ENCODE measurements at regions not wholly inside any gene's neighbourhood (a gene's known extent, or its start where the extent isn't known, plus 50 kb on each side); places are given as distances from the start of the nearest gene placed in this dataset.
"Not testable (repeated sequence)": the region's sequence is repeated elsewhere in the genome, so short reads cannot be mapped to it uniquely, and the experiment has no call there.

DNA sequence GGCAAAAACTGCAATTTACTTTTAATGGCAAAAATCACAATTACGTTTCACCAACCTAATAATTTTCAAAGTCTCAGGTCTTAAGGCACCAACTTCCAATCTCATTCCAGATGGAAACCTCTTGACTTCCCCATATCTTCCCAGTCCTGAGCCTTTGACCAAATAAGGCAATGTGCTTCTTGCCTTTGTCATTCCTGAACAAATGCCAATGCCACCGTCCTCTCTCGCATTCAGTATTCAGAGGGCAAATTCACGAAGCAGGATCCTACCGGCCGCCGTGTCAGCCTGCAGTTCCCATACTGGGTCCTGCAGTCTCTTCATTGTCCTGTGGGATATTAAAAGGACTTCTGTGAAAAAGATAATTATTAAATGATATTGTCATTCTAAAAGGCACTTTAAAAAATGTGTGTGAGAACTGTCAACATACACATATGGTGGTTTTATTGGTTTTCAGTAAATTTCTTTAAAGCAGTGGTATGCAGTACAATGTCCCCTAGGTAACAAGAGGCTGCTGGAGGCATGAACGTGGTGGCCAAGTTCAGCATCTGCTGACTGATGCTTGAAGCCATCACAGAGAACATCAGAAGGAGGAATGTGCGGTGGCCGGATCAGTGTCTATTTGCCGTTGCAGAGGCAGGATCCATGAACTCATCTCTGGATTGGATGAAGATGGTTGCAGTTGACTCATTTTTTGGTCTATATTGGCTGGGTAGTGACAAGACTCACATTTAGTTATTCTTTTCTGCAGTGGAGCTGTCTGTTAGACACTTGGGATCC is 101.4 kb upstream of the IRX4 start:
- WGBS, 10 experiments, result 0 to 84% (median 55%) methylated on average over 2 to 11 of the region's 11 CpGs
- in situ Hi-C loops (cut with MboI; ENCODE audit: low pct_unique_long_range_greater_than_20kb in 2 of 9, low sequenced_read_pairs in 9 of 9, unreplicated experiment in 9 of 9), result no loop called here
- no peaks in the 10 kb centered on the region for H3K4me1 ChIP-seq (replicated peaks in 1 of 2)
- no peak for ATAC-seq (replicated peaks in 6 of 8)
- H3K27ac ChIP-seq, result no peak overlapping the region
- no peak overlapping the region for H3K4me3 ChIP-seq

GRCh38 chr5:1983401-1983800 is 100.7 kb upstream of the IRX4 start:
- Histone ChIP-seq H3K4me3 (no peak overlapping the region), H3K27ac (no peak overlapping the region), H3K4me1 (replicated peaks in 1 of 2) (no peaks in the 10 kb centered on the region)
- in situ Hi-C loops (cut with MboI; ENCODE audit: low pct_unique_long_range_greater_than_20kb in 2 of 9, low sequenced_read_pairs in 9 of 9, unreplicated experiment in 9 of 9), result no loop called here
- 44 to 96% (median 83%) methylated on average over 5 to 18 of the region's 18 CpGs; no CpG with 5 or more reads in 2 of the 10 experiments for WGBS, 10 experiments
- ATAC-seq (replicated peaks in 6 of 8), result no peak

DNA sequence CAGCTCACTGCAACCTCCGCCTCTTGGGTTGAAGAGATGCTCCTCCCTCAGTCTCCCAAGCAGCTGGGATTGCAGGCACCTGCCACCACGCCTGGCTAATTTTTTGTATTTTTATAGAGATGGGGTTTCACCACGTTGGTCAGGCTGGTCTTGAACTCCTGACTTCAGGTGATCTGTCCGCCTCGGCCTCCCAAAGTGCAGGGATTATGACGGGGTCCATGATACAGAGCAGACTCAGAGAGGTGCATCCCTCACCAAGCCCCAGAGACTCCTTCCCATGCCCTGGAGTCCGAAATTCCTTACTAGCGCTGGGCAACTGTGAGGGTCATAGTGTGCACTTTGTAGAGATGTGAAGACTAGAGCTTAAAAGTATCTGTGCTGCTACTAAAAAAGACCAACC is 99.8 kb upstream of the IRX4 start:
- in situ Hi-C loops (cut with MboI; ENCODE audit: low pct_unique_long_range_greater_than_20kb in 2 of 9, low sequenced_read_pairs in 9 of 9, unreplicated experiment in 9 of 9); ATAC-seq (replicated peaks in 6 of 8); H3K4me1 ChIP-seq (replicated peaks in 1 of 2); H3K27ac ChIP-seq; H3K4me3 ChIP-seq: not testable (repeated sequence)
- 61 to 100% (median 73%) methylated on average over 1 to 6 of the region's 8 CpGs; no CpG with 5 or more reads in 3 of the 10 experiments for WGBS, 10 experiments

- Histone ChIP-seq H3K4me1 (replicated peaks in 1 of 2) (peaks cover 0 to 4% of the 10 kb centered on the region in 2 donors), H3K27ac (no peak overlapping the region), H3K4me3 (no peak overlapping the region)
- in situ Hi-C loops (cut with MboI; ENCODE audit: low pct_unique_long_range_greater_than_20kb in 2 of 9, low sequenced_read_pairs in 9 of 9, unreplicated experiment in 9 of 9), result no loop called here
- ATAC-seq (replicated peaks in 6 of 8), result no peak
- WGBS, 10 experiments, result 5 to 94% (median 63%) methylated on average over 4 to 12 of the region's 12 CpGs; no CpG with 5 or more reads in 1 of the 10 experiments
Observed at GRCh38 chr5:1975898-1976765, 93.4 kb upstream of the IRX4 start.

GRCh38 chr5:1975406-1975715 is 92.6 kb upstream of the IRX4 start:
- in situ Hi-C loops (cut with MboI; ENCODE audit: low pct_unique_long_range_greater_than_20kb in 2 of 9, low sequenced_read_pairs in 9 of 9, unreplicated experiment in 9 of 9), result no loop called here
- Histone ChIP-seq H3K4me1 (replicated peaks in 1 of 2) (peaks cover 0 to 4% of the 10 kb centered on the region in 2 donors), H3K27ac (no peak overlapping the region), H3K4me3 (no peak overlapping the region)
- ATAC-seq (replicated peaks in 6 of 8), result no peak
- WGBS, 10 experiments, result 7 to 100% (median 47%) methylated on average over 1 to 7 of the region's 7 CpGs; no CpG with 5 or more reads in 2 of the 10 experiments

- Histone ChIP-seq H3K27ac (no peak overlapping the region), H3K4me3 (no peak overlapping the region), H3K4me1 (replicated peaks in 1 of 2) (peaks cover 0 to 4% of the 10 kb centered on the region in 2 donors)
- 20 to 100% (median 78%) methylated on average over 1 to 9 of the region's 18 CpGs; no CpG with 5 or more reads in 1 of the 10 experiments for WGBS, 10 experiments
- in situ Hi-C loops (cut with MboI; ENCODE audit: low pct_unique_long_range_greater_than_20kb in 2 of 9, low sequenced_read_pairs in 9 of 9, unreplicated experiment in 9 of 9), result no loop called here
- ATAC-seq (replicated peaks in 6 of 8), result no peak
Observed at GRCh38 chr5:1974501-1975405, 92.0 kb upstream of the IRX4 start.

GRCh38 chr5:1974081-1974480 is 91.4 kb upstream of the IRX4 start:
- in situ Hi-C loops (cut with MboI; ENCODE audit: low pct_unique_long_range_greater_than_20kb in 2 of 9, low sequenced_read_pairs in 9 of 9, unreplicated experiment in 9 of 9), result no loop called here
- ATAC-seq (replicated peaks in 6 of 8), result no peak
- Histone ChIP-seq H3K4me3 (no peak overlapping the region), H3K4me1 (replicated peaks in 1 of 2) (peaks cover 0 to 4% of the 10 kb centered on the region in 2 donors), H3K27ac (no peak overlapping the region)
- WGBS, 10 experiments, result 28 to 93% (median 69%) methylated on average over 2 to 6 of the region's 6 CpGs; no CpG with 5 or more reads in 1 of the 10 experiments

GRCh38 chr5:1973391-1974013 is 90.8 kb upstream of the IRX4 start:
- no peak overlapping the region for H3K4me3 ChIP-seq
- in situ Hi-C loops (cut with MboI; ENCODE audit: low pct_unique_long_range_greater_than_20kb in 2 of 9, low sequenced_read_pairs in 9 of 9, unreplicated experiment in 9 of 9), result no loop called here
- peaks cover 0 to 4% of the 10 kb centered on the region in 2 donors for H3K4me1 ChIP-seq (replicated peaks in 1 of 2)
- WGBS, 10 experiments, result 7 to 80% (median 54%) methylated on average over 2 to 12 of the region's 21 CpGs; no CpG with 5 or more reads in 2 of the 10 experiments
- H3K27ac ChIP-seq, result no peak overlapping the region
- peak in 4 of 8 experiments; percentile 80 to 96 (median 96) for ATAC-seq (replicated peaks in 6 of 8)

DNA sequence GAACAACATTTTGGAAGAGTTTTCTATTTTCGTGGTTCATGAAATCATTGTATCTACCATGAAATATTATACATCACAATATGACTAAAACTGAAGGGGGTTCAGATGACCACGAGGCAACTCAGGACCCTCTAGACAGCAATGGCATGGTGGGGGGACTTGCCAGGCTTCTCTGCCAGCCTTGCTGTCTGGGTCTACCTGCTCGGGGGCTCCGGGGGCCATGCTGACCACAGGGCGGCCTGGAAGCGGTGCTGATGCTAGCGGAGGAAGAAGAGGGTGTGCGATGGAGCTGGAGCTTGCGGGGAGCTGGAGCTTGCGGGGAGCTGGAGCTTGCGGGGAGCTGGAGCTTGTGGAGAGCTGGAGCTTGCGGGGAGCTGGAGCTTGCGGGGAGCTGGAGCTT is 89.2 kb upstream of the IRX4 start:
- H3K4me1 ChIP-seq (replicated peaks in 1 of 2), result peaks cover 0 to 4% of the 10 kb centered on the region in 2 donors
- WGBS, 10 experiments, result 47 to 94% (median 60%) methylated on average over 1 to 5 of the region's 13 CpGs; no CpG with 5 or more reads in 5 of the 10 experiments
- ATAC-seq (replicated peaks in 6 of 8), result no peak
- no peak overlapping the region for H3K27ac ChIP-seq
- in situ Hi-C loops (cut with MboI; ENCODE audit: low pct_unique_long_range_greater_than_20kb in 2 of 9, low sequenced_read_pairs in 9 of 9, unreplicated experiment in 9 of 9), result no loop called here
- no peak overlapping the region for H3K4me3 ChIP-seq

GRCh38 chr5:1967736-1968135 is 85.0 kb upstream of the IRX4 start:
- WGBS, 10 experiments, result 20 to 100% (median 60%) methylated on average over 1 to 4 of the region's 6 CpGs; no CpG with 5 or more reads in 2 of the 10 experiments
- Histone ChIP-seq H3K4me1 (replicated peaks in 1 of 2) (no peaks in the 10 kb centered on the region), H3K27ac (no peak overlapping the region), H3K4me3 (no peak overlapping the region)
- no peak for ATAC-seq (replicated peaks in 6 of 8)
- in situ Hi-C loops (cut with MboI; ENCODE audit: low pct_unique_long_range_greater_than_20kb in 2 of 9, low sequenced_read_pairs in 9 of 9, unreplicated experiment in 9 of 9), result no loop called here

DNA sequence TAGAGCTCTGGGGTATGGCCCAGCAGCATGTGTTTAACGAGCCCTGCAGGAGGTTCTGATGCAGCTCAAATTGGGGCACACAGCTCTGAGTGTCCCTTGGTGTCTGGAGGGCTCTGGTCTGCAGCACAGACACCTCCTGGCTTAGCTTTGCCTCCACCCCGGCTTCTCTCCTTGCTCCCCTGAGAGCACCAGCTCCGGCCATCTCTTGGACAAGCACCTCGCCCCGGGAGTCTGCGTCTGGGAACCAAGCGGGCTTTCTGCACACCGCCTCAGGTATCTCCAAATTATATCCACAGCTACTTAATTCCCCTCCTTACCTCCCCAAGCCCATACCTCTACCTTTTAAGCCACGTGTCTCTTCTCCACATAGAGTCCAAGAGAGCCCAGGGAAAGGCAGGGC is 83.7 kb upstream of the IRX4 start:
- H3K27ac ChIP-seq, result no peak overlapping the region
- H3K4me1 ChIP-seq (replicated peaks in 1 of 2), result no peaks in the 10 kb centered on the region
- ATAC-seq (replicated peaks in 6 of 8), result no peak
- 22 to 81% (median 50%) methylated on average over 1 to 5 of the region's 9 CpGs; no CpG with 5 or more reads in 5 of the 10 experiments for WGBS, 10 experiments
- no peak overlapping the region for H3K4me3 ChIP-seq
- in situ Hi-C loops (cut with MboI; ENCODE audit: low pct_unique_long_range_greater_than_20kb in 2 of 9, low sequenced_read_pairs in 9 of 9, unreplicated experiment in 9 of 9), result no loop called here

- no peak overlapping the region for H3K27ac ChIP-seq
- no peak overlapping the region for H3K4me3 ChIP-seq
- in situ Hi-C loops (cut with MboI; ENCODE audit: low pct_unique_long_range_greater_than_20kb in 2 of 9, low sequenced_read_pairs in 9 of 9, unreplicated experiment in 9 of 9), result no loop called here
- no peaks in the 10 kb centered on the region for H3K4me1 ChIP-seq (replicated peaks in 1 of 2)
- 7 to 83% (median 63%) methylated on average over 1 to 3 of the region's 7 CpGs; no CpG with 5 or more reads in 4 of the 10 experiments for WGBS, 10 experiments
- ATAC-seq (replicated peaks in 6 of 8), result no peak
Observed at GRCh38 chr5:1965925-1966324, 83.2 kb upstream of the IRX4 start.

Data from motor neuron (in vitro differentiated cells).